GM18498 (cell line): ENCODE measurements at regions not wholly inside any gene's neighbourhood (a gene's known extent, or its start where the extent isn't known, plus 50 kb on each side); places are given as distances from the start of the nearest gene placed in this dataset.
"Not testable (repeated sequence)": the region's sequence is repeated elsewhere in the genome, so short reads cannot be mapped to it uniquely, and the experiment has no call there.

Experiments
- ATAC-seq: cut with Tn5 transposase; IDR thresholded peaks from one replicate; pipeline ENCODE4 v1.9.1; 2021; ENCODE audit warnings: mild to moderate bottlenecking, moderate library complexity; ENCODE audit not compliant: unreplicated experiment

DNA sequence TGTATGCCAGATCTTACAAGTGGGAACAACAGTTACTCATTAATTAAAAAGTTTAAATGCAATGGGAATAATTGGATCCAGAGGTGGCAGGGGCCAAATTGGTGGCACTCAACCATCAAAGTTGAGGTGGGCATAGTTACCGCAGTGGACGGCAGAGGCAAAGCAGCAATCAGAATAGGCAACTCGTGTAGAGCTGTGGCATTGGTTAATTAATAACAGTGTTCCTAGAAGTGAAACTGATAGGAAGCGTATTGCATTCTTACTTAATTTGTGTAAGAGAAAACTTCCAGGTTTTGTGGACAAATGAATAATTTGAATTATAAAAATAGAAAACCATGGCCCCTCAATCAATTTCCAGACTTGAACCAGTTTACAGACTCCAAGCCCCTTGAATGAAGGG, 1068.2 kb upstream of the ACVR2A start:
- ATAC-seq: no peak

DNA sequence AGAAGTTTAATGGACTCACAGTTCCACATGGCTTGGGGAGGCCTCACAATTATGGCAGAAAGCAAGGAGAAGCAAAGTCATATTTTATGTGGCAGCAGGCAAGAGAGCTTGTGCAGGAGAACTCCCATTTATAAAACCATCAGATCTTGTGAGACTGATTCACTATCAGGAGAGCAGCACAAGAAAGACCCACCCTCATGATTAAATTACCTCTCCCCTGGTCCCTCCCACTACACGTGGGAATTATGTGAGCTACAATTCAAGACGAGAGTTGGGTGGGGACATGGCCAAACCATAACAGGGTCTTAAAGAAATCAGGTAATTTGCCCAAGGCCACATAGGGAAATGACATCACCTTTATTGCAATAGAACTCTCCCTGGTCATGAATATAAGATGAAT, 1073.3 kb upstream of the ACVR2A start:
- ATAC-seq: no peak

DNA sequence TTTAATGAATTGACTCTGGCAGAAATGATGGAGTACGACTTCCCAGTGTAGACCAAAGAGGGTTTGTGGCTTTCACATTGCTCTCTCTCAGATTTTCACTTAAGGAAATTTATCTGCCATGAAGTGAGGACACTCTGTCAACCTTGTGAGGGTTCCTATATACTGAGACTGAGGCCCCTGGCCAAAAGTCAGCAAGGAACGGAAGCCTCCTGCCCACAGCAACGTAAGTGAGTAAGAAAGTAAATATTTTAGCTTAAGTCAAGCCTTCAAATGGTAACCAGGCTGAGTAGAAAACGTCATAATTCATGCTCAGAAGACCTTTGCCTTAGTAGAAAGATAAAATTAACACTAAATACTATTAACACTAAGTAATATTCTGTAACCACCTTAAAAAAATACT, 1080.5 kb upstream of the ACVR2A start:
- ATAC-seq: no peak

- no peak for ATAC-seq
Measured at GRCh38 chr2:146762786-146763185, 1082.0 kb upstream of the ACVR2A start.

GRCh38 chr2:146754606-146755005, 1090.2 kb upstream of the ACVR2A start:
- ATAC-seq: no peak

DNA sequence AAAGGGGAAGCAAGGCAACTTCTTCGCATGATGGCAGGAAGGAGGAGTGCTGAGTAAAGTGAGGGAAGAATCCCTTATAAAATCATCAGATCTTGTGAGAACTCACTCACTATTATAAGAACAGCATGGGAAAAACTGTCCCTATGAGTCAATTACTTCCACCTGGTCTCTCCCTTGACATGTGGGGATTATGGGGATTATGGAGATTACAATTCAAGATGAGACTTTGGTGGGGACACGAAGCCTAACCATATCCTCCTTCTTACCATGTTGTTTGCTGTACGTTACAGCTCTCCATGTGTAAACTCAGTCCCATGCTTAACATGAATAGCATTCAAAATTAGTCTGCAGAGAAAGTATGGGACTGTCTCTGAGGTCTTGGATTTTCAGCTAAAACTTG, 1096.8 kb upstream of the ACVR2A start:
- no peak for ATAC-seq

GRCh38 chr2:146741260-146741659, 1103.6 kb upstream of the ACVR2A start:
- no peak for ATAC-seq

DNA sequence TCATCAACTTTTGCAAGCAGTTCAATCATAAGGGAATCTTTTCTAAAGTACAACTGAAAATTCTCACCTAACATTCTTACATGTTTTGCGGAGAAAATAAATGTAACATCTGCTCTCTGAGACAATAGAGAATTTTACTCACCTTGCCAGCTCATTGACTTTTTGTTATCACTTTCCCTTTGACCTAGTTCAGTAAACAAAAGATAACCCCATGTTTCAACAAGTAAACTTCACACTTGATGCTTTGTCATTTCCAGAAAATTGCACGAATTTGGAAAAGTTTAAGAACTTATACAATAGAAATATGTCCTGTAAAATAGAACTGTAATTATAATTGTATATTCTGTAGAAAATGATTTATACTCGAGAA, 1110.0 kb upstream of the ACVR2A start:
- ATAC-seq: no peak

- ATAC-seq: no peak
Measured at GRCh38 chr2:146734042-146734820, 1110.6 kb upstream of the ACVR2A start.

DNA sequence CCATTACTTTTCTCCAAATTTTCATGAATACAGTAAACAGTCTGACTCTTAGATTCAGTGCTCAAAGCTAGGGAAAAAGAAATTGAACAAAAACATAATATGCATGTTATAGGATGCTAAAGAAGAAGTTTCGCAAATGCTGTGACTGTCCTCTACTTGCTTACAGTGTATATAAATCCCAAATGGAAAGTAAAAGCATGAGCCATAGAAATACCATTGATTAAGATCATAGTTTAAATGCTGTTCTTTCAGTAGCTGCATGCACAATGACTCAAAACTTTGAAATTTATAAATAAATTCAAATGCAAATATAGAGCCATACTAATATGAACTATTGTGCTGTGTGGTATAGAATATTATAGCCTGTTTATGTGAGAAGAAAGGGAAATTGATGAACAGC, 1113.9 kb upstream of the ACVR2A start:
- ATAC-seq: no peak

DNA sequence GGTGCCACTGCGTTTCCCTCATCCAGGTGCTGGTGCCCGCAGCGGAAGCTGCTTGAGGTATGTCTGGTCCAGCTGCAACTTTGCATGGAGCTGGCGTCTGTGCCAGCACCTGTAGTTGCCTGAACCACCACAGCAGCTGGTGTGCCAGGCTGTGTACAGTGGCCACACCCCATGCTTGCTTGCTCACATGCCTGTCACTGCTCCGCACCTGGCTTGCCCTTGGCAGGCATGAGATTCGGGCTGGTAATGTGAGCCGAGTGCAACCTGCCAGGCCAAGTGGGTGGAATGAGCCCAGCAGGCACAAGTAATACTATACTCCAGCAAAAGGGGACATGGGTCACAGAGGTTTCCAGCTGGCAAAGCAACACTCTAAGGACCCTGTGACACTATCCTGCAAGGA, 1123.3 kb upstream of the ACVR2A start:
- no peak for ATAC-seq

GRCh38 chr2:146720170-146720569, 1124.7 kb upstream of the ACVR2A start:
- ATAC-seq: no peak

GRCh38 chr2:146716591-146716990, 1128.2 kb upstream of the ACVR2A start:
- ATAC-seq: no peak

- ATAC-seq: no peak
Measured at GRCh38 chr2:146709004-146709403, 1135.8 kb upstream of the ACVR2A start.

DNA sequence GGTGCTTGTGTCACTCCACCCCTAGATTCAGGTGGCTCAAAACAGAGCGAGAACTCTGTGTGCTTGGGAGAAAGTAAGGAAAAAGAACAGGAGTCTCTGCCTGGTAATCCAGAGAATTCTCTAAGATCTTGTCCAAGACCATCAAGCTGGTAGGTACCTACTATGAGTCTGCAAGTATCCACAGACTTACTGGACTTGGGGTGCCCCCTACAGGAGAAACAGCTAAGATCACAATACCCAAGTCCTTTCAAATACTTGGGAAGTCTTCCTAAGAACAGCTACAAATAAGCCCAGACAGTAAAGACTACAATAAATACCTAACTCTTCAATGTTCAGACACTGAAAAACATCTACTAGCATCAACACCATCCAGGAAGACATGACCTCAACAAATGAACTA, 1143.6 kb upstream of the ACVR2A start:
- ATAC-seq: no peak

DNA sequence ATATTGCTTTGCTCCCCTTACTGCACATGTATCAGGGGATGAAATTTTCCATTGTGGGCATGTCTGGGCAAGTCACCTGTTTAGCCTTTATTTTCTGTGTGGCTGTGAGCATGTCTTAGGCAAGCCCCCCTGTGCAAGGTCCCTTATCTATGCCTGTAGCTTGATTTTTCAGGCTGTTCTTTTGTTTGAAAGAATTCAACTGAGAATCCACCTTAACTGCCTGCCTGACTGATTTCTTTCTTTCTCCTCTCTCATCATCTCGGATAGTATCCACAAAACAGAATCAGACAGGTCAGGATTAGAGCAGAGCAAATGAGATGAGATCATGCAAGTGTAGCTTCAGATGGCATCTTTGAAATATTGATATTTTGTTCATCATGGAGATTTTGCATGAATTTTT, 1147.5 kb upstream of the ACVR2A start:
- ATAC-seq: no peak

DNA sequence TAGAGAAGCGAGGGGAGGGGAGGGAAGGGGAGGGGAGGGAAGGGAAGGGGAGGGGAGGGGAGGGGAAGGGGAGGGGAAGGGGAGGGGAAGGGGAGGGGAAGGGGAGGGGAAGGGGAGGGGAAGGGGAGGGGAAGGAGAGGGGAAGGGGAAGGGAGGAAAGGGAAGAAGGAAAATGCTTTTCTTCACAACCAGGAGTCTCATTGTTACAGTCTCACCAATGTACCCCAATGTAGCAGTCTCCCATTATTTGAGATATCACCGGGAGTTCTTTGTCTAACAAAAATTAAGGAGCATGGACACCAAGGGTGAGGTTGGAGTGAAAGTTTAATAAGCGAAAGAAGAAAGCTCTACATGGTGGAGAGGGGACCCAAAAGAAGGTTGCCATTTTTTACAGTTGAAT, 1148.0 kb upstream of the ACVR2A start:
- ATAC-seq: not testable (repeated sequence)

DNA sequence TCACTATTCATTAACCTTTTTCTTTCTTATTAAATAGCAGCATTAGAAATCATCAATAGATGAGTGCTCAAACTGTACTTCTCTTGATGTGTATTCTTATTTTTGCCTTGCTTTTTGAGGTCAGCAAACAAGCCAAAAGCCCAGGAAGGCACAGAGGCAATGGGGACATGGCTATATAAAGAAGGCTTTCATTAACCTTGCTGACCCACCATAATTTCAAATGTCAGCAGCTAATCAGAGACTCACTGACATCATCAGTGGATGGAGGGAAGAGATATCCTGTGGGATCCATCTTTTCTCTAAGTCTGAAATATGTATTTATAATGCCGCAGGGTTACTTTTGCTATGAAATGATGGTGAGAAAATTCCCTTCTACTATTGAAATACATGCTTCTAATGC, 1162.8 kb upstream of the ACVR2A start:
- ATAC-seq: no peak

DNA sequence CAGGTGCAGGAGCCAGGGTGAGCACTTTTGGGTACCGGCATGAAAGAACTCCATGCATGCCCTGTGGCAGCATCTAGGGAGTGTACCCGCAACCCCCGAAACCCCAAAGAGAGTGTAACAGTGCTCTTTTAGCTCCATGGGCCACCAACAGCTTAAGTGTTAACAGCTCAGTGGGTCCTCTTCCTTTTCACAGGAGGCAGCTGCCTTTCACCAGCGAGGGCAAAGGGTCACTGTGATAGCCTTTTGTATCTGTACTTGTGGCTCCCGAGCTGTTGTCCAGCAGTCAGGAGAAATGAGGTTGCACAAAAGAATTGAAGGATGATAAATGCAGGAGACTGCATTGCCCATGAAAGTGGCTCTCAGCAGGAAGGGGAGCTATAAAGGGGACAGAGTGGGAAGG, 1166.3 kb upstream of the ACVR2A start:
- ATAC-seq: no peak

DNA sequence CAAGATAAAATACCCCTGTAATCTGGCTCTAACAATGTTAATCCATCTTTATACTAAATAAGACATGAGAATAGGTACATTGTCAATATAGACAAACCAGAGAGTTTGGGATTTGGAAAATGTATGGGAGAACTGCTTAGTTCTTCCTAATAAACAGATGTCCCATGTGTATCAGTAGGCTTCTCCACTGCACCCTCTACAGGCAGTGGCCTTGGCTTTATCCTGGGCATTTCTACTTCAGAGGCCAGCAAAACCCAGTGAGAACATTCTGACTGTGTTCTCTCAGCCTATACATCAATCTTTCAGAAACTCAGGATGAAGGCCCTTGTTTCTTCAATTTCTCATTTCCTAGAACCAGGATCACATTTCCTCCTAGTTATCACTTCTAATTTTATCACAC, 1167.5 kb upstream of the ACVR2A start:
- no peak for ATAC-seq

DNA sequence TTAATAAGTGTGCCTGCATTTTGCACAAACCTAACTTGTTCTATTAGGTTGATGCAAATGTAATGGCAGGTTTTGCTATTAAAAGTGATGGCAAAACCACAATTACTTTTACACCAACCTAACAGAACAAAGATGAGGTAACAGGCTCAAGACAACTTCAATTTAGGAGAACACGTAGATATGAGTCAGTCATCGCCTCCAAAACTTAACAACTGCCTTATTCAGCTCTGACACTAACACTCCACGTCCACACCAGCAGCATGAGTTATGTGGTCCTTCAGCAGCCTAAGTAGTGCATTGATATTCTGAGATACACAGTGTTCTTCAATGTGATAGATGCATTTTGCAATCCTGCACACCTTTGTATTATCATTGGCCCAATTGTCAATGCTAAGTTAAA, 1175.1 kb upstream of the ACVR2A start:
- no peak for ATAC-seq

DNA sequence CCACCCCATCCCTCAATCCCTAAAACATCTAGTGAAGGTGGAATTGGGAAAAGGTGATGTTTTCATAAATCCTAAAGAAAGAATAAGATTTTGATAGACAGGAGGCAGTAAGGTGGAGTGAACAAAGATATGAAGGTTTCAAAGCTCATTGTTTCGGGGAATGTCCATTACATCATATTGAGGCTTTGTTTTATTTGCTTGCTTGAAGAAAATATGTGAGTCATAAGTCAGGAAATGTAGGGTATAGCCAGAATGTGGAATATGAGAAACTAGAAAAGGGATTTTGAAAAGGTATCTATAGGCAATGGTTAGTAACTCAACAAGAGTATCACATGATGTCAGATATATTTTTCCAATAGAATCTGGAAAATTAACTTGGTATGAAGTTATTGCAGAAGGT, 1178.5 kb upstream of the ACVR2A start:
- ATAC-seq: no peak

- no peak for ATAC-seq
Measured at GRCh38 chr2:146665800-146666199, 1179.0 kb upstream of the ACVR2A start.
